HG03558 (cell line): ENCODE measurements at regions not wholly inside any gene's neighbourhood (a gene's known extent, or its start where the extent isn't known, plus 50 kb on each side); places are given as distances from the start of the nearest gene placed in this dataset.

Experiments
- ATAC-seq: cut with Tn5 transposase; IDR thresholded peaks from one replicate; pipeline ENCODE4 v1.9.1; 2021; ENCODE audit warnings: moderate number of reproducible peaks; ENCODE audit not compliant: unreplicated experiment; ENCODE audit errors: extremely low read depth

- ATAC-seq: no peak
Measured at GRCh38 chr2:144711630-144712549, 192.0 kb upstream of the ZEB2 start.

GRCh38 chr2:144711084-144711483 is 191.2 kb upstream of the ZEB2 start:
- no peak for ATAC-seq

GRCh38 chr2:144708626-144709025 is 188.7 kb upstream of the ZEB2 start:
- no peak for ATAC-seq

- no peak for ATAC-seq
Measured at GRCh38 chr2:144707736-144708326, 187.9 kb upstream of the ZEB2 start.

GRCh38 chr2:144706647-144707046 is 186.7 kb upstream of the ZEB2 start:
- ATAC-seq: no peak

DNA sequence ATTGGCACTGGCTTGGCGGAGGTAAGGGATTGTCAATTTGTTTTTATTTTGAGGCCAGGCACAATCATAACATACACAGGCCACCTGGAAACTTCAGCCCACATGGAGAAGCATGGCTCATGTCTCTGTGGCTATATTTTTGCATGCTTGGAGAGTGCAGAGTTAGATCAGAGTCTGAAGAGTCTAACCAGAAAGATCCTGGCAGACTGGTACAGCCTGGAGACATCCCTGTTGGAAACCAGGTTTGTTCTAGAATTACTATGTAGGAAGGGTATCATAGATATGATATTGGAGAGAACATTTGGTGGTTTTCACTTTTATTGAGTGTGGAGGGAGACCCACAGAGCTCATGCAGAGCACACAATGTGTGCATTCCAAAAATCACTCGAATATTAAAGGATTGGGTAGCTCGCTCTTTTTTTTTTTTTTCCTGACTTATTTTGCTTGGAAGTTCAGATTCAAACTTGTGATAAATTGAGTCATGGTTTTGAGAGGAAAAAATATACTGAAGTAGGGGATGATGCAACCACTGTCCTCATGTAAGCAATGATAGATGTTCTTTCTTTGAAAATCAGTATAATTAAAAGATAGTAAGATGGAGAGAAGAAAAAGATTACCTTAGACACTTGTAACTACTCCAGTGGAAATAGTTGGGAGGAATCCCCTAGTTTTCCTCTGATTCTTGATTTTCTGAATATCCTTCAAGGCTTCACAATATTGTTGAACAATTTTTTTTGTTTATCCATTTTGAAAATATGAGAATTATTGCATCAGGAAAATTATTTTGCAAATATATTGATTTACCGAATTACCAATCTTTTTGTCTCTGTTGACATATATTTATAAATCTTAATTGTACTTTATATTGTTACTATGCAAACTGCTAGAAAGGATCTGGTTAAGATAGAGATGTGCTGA is 185.7 kb upstream of the ZEB2 start:
- ATAC-seq: no peak

- ATAC-seq: no peak
Measured at GRCh38 chr2:144704709-144705095, 184.8 kb upstream of the ZEB2 start.

DNA sequence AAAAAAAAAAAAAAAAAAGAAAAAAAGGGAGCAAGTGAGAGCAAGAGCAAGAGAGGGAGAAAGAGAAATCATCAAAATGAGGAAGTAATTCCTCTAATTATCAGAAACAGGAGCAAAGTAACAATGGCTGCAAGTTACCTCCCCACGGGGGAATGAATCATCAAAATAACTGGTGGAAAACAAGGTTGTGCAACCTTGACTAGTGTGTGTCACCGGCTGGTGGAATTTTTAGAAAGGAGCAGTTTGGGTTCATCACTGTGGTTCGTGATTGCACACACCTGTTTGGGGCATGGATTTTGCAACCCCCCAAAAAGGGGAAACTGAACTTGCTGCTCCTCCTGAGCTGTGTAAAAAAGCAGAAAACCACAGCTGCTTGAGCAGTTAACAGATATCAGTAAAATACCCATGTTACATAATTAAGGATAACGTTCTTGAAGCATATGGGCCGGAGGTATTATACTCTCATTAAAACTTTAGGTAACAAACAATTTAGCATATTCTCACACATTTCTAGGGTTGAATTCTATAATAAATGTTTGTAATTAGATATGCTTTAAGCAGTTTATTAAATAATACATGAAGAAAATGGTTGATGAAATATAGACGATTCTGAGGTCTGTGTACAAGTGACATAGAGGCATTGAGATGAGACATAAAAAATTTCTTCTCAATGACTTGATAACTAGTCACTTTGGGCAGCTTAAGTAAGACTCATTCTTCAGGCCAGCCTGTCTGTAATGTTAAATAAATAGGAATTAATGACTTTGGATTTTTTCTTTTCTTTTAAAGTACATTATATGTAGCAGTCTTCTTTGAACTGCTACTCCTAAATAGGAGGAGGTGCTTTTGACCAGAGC is 184.2 kb upstream of the ZEB2 start:
- no peak for ATAC-seq

- ATAC-seq: no peak
Measured at GRCh38 chr2:144702051-144702450, 182.1 kb upstream of the ZEB2 start.

DNA sequence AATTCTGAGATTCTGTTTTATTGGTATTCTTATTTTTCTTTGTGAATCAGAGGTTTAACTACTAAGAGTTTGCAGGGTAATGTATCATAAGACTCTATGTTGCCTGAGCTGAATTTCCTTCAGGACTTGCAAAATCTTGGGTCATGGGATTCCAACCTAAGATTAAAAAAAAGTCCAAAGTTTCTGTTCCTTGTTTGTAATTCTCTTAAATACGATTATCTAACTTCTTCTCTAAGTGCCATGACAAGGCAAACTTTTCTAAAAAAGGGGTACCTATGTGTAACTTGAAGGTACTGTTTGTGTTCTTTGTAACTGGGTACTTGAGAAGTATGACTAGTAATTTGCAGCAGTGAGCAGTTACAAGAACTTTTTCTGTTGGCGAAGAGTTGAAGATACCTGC is 181.3 kb upstream of the ZEB2 start:
- ATAC-seq: no peak

DNA sequence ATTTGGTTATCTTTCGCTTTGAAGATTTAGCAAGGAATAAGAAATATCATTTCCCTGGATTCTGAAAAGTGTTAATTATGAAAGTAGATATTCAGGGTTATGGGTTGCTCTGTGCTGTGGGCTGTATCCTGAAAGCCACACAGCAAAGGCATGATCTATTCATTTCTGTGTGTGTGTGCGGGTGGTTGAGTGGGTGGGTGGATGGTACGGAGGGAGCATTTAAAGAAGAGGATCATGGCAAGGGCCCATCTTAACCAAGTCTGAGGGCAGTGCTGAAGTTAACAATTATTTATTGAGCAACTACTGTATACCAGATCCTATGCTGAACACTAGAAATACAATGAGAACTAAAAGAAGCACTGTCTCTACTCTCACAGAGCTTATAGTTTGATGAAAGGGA is 178.2 kb upstream of the ZEB2 start:
- ATAC-seq: no peak

GRCh38 chr2:144695657-144696056 is 175.7 kb upstream of the ZEB2 start:
- ATAC-seq: no peak

GRCh38 chr2:144694456-144694855 is 174.5 kb upstream of the ZEB2 start:
- ATAC-seq: no peak

DNA sequence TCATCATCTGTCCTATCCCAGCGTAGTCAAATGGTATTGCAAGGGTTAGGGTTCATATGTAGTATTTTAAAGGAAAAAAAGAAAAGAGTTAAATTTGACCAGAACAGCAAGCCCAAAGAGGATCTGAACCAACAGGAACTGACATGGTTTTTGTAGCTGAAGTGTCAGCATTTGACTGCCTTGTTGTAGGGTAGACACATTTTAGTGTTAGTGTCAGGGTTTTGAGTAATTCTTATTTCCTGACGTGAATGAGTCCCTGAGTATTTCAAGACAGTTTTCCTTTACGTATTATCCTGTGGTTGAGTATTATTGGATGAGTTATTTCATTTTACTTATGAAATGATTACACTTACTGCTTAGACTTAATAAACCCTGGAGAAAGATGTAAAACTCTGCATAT is 173.3 kb upstream of the ZEB2 start:
- ATAC-seq: no peak

DNA sequence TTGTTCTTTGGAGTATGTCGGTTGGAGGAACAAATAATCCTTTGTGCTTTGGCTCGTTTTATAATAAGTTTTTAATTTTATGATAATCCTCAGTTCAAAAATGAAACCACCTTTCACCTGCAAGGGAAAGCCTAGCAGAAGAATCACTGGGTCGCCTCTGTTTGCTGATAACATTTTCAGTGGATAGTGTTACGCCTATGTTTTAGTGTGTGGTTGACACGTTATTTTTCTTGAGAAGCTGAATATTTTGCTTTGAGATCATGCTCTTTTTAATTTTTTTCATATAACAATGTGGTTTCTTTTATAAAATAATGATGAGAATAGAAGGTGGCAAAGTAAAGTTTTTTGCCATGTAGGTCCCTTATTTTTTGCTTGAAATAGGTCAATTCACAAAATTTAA is 172.7 kb upstream of the ZEB2 start:
- ATAC-seq: no peak

GRCh38 chr2:144690771-144691170 is 170.9 kb upstream of the ZEB2 start:
- ATAC-seq: no peak

GRCh38 chr2:144686518-144687215 is 166.7 kb upstream of the ZEB2 start:
- ATAC-seq: no peak

DNA sequence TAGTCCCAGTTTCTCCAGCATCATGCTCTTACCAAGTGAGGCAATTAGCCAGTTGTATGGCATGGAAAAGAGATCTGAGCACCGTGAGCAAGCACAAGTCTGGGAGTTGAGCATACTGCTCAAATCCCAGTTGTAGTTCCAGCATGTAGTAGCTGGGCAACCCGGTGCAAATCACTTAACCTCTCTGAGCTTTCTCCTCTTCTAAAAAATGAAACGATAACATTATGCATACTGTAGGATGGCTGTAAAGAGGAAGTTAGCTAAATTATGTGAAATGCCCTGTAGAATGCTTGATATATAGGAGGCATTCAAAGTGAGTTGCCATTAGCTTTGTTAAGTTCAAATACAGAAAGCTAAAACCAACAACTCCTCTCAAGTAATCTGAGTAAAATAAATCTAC is 164.0 kb upstream of the ZEB2 start:
- ATAC-seq: no peak

DNA sequence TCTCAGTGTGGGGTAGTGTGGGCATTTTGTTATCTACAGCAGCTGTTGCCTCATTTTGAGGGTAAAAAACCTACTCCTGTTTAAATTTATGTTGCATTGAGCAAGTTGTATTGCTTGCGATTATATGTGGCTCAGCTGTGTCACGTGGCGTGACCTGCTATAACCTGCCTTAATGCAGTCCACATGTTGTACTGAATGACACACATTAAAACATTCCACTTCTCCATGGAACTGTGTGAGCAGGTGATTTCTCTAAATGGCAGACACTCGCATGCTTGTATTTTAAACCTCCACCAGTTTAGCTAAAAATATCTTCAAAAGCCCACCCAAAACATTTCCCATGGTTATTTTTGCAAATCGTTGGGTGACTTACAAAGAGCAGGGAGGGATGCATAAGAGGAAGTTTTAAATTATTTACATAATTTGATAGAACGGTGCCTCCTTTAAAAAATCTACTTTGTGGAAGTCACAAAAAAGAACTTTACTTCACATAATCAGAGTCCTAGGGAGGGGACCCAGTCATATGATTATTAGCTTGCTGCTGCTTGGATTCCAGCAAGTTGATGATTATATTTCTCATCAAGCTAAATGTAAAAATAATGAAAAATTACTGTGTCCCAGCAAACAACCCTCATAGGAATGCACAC is 163.3 kb upstream of the ZEB2 start:
- no peak for ATAC-seq
